ENCODE measurements at regions not wholly inside any gene's neighbourhood (a gene's known extent, or its start where the extent isn't known, plus 50 kb on each side); places are given as distances from the start of the nearest gene placed in this dataset.

- TF ChIP-seq POLR2A (IDR thresholded peaks at IDR 0.05) = no peak
- TF ChIP-seq, protein P1, sequence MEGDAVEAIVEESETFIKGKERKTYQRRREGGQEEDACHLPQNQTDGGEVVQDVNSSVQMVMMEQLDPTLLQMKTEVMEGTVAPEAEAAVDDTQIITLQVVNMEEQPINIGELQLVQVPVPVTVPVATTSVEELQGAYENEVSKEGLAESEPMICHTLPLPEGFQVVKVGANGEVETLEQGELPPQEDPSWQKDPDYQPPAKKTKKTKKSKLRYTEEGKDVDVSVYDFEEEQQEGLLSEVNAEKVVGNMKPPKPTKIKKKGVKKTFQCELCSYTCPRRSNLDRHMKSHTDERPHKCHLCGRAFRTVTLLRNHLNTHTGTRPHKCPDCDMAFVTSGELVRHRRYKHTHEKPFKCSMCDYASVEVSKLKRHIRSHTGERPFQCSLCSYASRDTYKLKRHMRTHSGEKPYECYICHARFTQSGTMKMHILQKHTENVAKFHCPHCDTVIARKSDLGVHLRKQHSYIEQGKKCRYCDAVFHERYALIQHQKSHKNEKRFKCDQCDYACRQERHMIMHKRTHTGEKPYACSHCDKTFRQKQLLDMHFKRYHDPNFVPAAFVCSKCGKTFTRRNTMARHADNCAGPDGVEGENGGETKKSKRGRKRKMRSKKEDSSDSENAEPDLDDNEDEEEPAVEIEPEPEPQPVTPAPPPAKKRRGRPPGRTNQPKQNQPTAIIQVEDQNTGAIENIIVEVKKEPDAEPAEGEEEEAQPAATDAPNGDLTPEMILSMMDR (IDR thresholded peaks at IDR 0.05) = no peak
Observed at GRCh38 chr6:158912655-158913054, 87.3 kb downstream of the RSPH3 start.

All from ovary (tissue), 3 donors.